Cardiac muscle cell (in vitro differentiated cells and primary cell): ENCODE measurements at regions not wholly inside any gene's neighbourhood (a gene's known extent, or its start where the extent isn't known, plus 50 kb on each side); places are given as distances from the start of the nearest gene placed in this dataset.

ENCODE experiments used
- DNase-seq, 2 donors: peaks; one replicate each; pipeline versions ENCODE4 v3.0.0 to v3.0.0-alpha.2; 2010 to 2017; ENCODE audit warnings: low read depth in 1 of 2, low spot score in 1 of 2
- H3K27ac ChIP-seq: fragments of 200-600 bp; sonication (generic); 2 replicates; pipeline ENCODE4 v1.5.1; 2016
- H3K27me3 ChIP-seq: fragments of 200-600 bp; sonication (generic); 2 replicates; pipeline ENCODE4 v1.6.0; 2016; ENCODE audit warnings: control low read depth
- H3K36me3 ChIP-seq: fragments of 200-600 bp; sonication (generic); 2 replicates; pipeline ENCODE4 v1.5.1; 2016; ENCODE audit warnings: control low read depth
- H3K4me1 ChIP-seq: fragments of 200-600 bp; sonication (generic); 2 replicates; pipeline ENCODE4 v1.8.1; 2017; ENCODE audit warnings: low read depth, mild to moderate bottlenecking, mixed run types
- H3K4me3 ChIP-seq: fragments of 200-600 bp; sonication (generic); 2 replicates; pipeline ENCODE4 v1.5.1; 2016; ENCODE audit warnings: mild to moderate bottlenecking
- H3K9me3 ChIP-seq: fragments of 200-600 bp; sonication (generic); 2 replicates; pipeline ENCODE4 v1.5.1; 2017; ENCODE audit warnings: low read depth, mild to moderate bottlenecking, control low read depth
- CTCF ChIP-seq: IDR thresholded peaks from 2 replicates; pipeline ENCODE4 v1.5.1; 2012; ENCODE audit warnings: low read depth, mild to moderate bottlenecking, low read length

GRCh38 chr16:5653041-5653440, 555.4 kb upstream of the EEF2KMT start:
- Histone ChIP-seq H3K9me3 (no peaks in the 10 kb centered on the region), H3K27me3 (peaks cover 18% of the 10 kb centered on the region), H3K4me3 (no peak overlapping the region), H3K4me1 (no peaks in the 10 kb centered on the region), H3K27ac (no peak overlapping the region), H3K36me3 (no peaks in the 10 kb centered on the region)
- no peak for TF ChIP-seq CTCF
- no peak for DNase-seq

DNA sequence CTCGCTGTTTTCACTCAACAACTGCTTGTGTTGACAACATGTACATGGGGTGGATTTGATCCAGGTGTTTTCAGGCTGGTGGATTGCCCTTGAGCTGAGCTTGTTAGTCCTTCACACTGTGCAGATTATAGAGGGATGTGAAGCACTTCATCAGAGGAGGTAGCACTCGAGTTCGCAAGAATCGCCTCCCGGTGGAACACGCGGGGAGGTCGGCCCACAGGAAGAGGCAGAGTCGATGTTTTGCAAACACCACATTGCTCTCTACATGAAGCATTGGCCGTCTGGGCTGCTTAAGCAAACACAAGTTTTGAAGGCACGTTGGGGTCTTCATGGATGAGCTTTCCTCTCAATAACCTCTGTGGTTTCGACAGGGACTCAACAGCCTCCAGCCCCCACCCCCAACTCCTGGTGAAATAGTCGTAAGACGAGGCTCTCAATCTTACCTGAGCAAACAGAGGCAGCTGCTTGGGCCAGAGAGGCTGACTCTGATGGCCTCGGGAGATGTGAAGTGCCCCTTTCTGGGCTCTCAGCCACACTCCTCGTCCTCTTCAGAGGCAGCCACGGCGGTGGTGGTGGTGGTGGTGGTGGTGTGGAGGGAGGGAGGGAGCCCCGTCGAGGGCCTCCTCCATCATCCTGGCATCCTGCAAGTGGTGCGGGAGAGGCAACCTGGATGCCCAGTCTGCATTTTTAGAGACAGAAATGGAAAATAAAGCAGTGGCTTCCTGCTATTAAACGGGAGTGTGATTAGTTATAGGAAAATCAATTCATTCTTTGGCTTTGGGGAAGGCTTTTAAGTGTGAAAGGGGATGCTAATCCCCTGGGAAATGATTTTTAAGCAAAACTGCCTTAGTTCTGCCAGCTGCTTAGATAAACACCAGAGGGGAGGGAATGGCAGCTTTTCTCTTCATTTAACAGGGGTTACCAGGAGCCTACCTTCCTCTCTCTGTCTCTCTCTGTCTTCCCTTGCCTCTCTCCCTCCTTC, 552.5 kb upstream of the EEF2KMT start:
- no peak overlapping the region for H3K4me3 ChIP-seq
- DNase-seq: no peak
- no peak for TF ChIP-seq CTCF

DNA sequence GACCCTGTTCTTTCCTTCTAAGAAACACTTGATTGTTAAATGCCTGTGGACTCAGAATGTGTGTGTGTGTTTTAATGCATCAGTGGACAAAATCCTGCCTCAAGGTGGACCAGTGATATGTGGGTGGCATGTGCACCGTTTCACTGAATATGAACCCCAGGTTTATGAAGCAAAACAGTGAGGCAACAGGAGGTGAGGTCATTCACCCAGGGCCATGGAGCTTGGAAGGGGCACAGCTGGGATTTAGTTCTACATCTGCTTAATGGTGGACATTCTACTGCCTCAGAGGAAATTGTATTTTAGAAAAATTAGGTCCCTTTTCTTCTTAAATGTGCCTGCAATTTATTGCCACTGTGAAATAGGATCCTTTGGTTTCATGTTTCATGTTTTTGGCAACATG, 549.5 kb upstream of the EEF2KMT start:
- Histone ChIP-seq H3K36me3 (no peaks in the 10 kb centered on the region), H3K27me3 (peaks cover 9% of the 10 kb centered on the region), H3K4me1 (no peaks in the 10 kb centered on the region), H3K27ac (no peak overlapping the region), H3K4me3 (no peak overlapping the region), H3K9me3 (no peaks in the 10 kb centered on the region)
- no peak for DNase-seq
- no peak for TF ChIP-seq CTCF

More for the DNA sequence above, 552.5 kb upstream of the EEF2KMT start:
- H3K27me3 ChIP-seq: peaks cover 16% of the 10 kb centered on the region
- no peaks in the 10 kb centered on the region for H3K36me3 ChIP-seq
- no peak overlapping the region for H3K27ac ChIP-seq
- H3K9me3 ChIP-seq: no peaks in the 10 kb centered on the region
- no peaks in the 10 kb centered on the region for H3K4me1 ChIP-seq

DNA sequence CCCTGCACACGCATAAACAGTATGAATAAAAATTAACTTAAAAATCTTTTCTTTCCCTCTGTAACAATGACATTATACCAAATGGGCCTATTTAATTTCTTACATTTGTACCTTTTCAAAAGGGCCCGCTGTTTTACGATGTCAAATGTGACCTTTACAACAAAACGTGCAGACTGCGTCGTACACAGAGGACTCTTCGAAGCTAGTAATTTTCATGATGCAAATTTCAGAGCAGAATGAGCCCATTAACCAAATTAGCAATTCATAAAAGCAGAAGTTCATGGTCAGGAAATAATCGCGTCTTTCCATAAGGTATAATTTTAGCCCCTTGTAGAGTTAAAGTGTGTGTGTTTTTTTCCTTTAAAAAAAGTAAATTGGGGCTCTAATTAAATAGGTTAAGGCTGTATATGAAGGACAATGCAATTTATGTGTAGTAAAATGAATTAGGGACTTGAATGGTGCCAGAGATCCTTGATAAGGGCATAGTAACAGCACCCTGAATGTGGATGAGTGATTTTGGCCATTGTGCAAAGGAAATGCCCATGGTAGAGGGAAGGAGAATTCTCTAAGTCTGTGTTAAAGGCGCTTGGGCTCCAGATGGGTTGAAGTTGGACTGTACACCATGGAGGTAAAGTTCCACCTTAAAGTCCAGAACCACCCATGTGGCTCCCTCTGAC, 546.4 kb upstream of the EEF2KMT start:
- Histone ChIP-seq H3K9me3 (no peaks in the 10 kb centered on the region), H3K36me3 (no peaks in the 10 kb centered on the region), H3K27me3 (peaks cover 4% of the 10 kb centered on the region), H3K4me3 (no peak overlapping the region), H3K4me1 (no peaks in the 10 kb centered on the region), H3K27ac (no peak overlapping the region)
- no peak for TF ChIP-seq CTCF
- no peak for DNase-seq

GRCh38 chr16:5642436-5642835, 544.8 kb upstream of the EEF2KMT start:
- Histone ChIP-seq H3K4me1 (no peaks in the 10 kb centered on the region), H3K27ac (no peak overlapping the region), H3K9me3 (no peaks in the 10 kb centered on the region), H3K27me3 (peaks cover 9% of the 10 kb centered on the region), H3K4me3 (no peak overlapping the region), H3K36me3 (no peaks in the 10 kb centered on the region)
- no peak for DNase-seq
- no peak for TF ChIP-seq CTCF
